Mesenchymal stem cell (in vitro differentiated cells and primary cell): ENCODE measurements at regions not wholly inside any gene's neighbourhood (a gene's known extent, or its start where the extent isn't known, plus 50 kb on each side); places are given as distances from the start of the nearest gene placed in this dataset.

Source experiments
- DNase-seq: peaks from one replicate; pipeline ENCODE4 v3.0.0-alpha.2; 2013
- H2AFZ ChIP-seq: one replicate; pipeline ENCODE4 v1.6.1; 2013; ENCODE audit warnings: low read depth, mild to moderate bottlenecking, control low read depth, inconsistent platforms, low read length, moderate library complexity
- H2AK5ac ChIP-seq: 2 replicates; pipeline ENCODE4 v1.6.1; 2013; ENCODE audit warnings: low read length, moderate library complexity, mild to moderate bottlenecking, inconsistent platforms; ENCODE audit not compliant: severe bottlenecking
- H2BK120ac ChIP-seq: one replicate; pipeline ENCODE4 v1.6.1; 2013; ENCODE audit warnings: low read depth, mild to moderate bottlenecking, inconsistent platforms, low read length, moderate library complexity
- H2BK12ac ChIP-seq, 2 experiments: one replicate each; pipeline ENCODE4 v1.6.1; 2013; ENCODE audit warnings: inconsistent platforms in 2 of 2, low read length in 2 of 2, mild to moderate bottlenecking in 2 of 2, moderate library complexity in 2 of 2, control low read depth in 1 of 2
- H2BK15ac ChIP-seq: one replicate; pipeline ENCODE4 v1.6.1; 2013; ENCODE audit warnings: mild to moderate bottlenecking, low read depth, inconsistent platforms; ENCODE audit not compliant: poor library complexity, severe bottlenecking
- H2BK5ac ChIP-seq: 2 replicates; pipeline ENCODE4 v1.6.1; 2013; ENCODE audit warnings: low read depth, mild to moderate bottlenecking, low read length, control low read depth, inconsistent platforms; ENCODE audit not compliant: poor library complexity, severe bottlenecking
- H3K14ac ChIP-seq, 2 experiments: one replicate each; pipeline ENCODE4 v1.6.1; 2013; ENCODE audit warnings: inconsistent platforms in 2 of 2, low read length in 2 of 2, control low read depth in 1 of 2, mild to moderate bottlenecking in 1 of 2, moderate library complexity in 1 of 2
- H3K18ac ChIP-seq, 2 experiments: one replicate each; pipeline ENCODE4 v1.6.1; 2013; ENCODE audit warnings: inconsistent platforms in 2 of 2, low read length in 2 of 2, control low read depth in 1 of 2, low read depth in 1 of 2, mild to moderate bottlenecking in 1 of 2
- H3K23ac ChIP-seq, 2 experiments: one replicate each; pipeline ENCODE4 v1.6.1; 2013; ENCODE audit warnings: inconsistent platforms in 2 of 2, low read length in 2 of 2, mild to moderate bottlenecking in 2 of 2, moderate library complexity in 2 of 2, control low read depth in 1 of 2
- H3K27ac ChIP-seq: 2 replicates; pipeline ENCODE4 v1.5.1; 2013; ENCODE audit warnings: mild to moderate bottlenecking, moderate library complexity, low read length, control low read depth, inconsistent platforms; ENCODE audit not compliant: poor library complexity, severe bottlenecking
- H3K27me3 ChIP-seq, 2 experiments: 2 replicates each; pipeline versions ENCODE4 v1.6.1 to v1.7.0; 2013; ENCODE audit warnings: low read length in 2 of 2, mild to moderate bottlenecking in 2 of 2, moderate library complexity in 2 of 2, control low read depth in 1 of 2, inconsistent platforms in 1 of 2; ENCODE audit not compliant: control insufficient read depth in 1 of 2, insufficient read depth in 1 of 2
- H3K36me3 ChIP-seq, 2 experiments: 2 replicates each; pipeline versions ENCODE4 v1.6.1 to v1.7.0; 2013; ENCODE audit warnings: low read length in 2 of 2, control low read depth in 1 of 2, inconsistent platforms in 1 of 2, low read depth in 1 of 2, mild to moderate bottlenecking in 1 of 2; ENCODE audit not compliant: insufficient read depth in 2 of 2, control insufficient read depth in 1 of 2
- H3K4ac ChIP-seq, 2 experiments: one replicate each; pipeline ENCODE4 v1.6.1; 2013; ENCODE audit warnings: inconsistent platforms in 2 of 2, low read length in 2 of 2, mild to moderate bottlenecking in 2 of 2, moderate library complexity in 2 of 2, control low read depth in 1 of 2, low read depth in 1 of 2
- H3K4me1 ChIP-seq: 2 replicates; pipeline ENCODE4 v1.6.1; 2013; ENCODE audit warnings: low read depth, low read length, control low read depth; ENCODE audit not compliant: control insufficient read depth, insufficient read depth
- H3K4me2 ChIP-seq: 2 replicates; pipeline ENCODE4 v1.6.1; 2013; ENCODE audit warnings: low read length, mild to moderate bottlenecking, inconsistent platforms; ENCODE audit not compliant: poor library complexity, severe bottlenecking
- H3K4me3 ChIP-seq, 2 experiments: 2 replicates each; pipeline versions ENCODE4 v1.5.1 to v1.7.0; 2013; ENCODE audit warnings: low read length in 2 of 2, mild to moderate bottlenecking in 2 of 2, control low read depth in 1 of 2, low read depth in 1 of 2; ENCODE audit not compliant: insufficient read depth in 1 of 2
- H3K79me1 ChIP-seq: replicated peaks from 2 replicates; pipeline ENCODE4 v1.6.1; 2013; ENCODE audit warnings: mild to moderate bottlenecking, control low read depth, low read length, inconsistent platforms; ENCODE audit not compliant: poor library complexity, severe bottlenecking
- H3K9ac ChIP-seq: 2 replicates; pipeline ENCODE4 v1.7.0; 2013; ENCODE audit warnings: mild to moderate bottlenecking, low read length, moderate library complexity
- H3K9me3 ChIP-seq: 2 replicates; pipeline ENCODE4 v1.7.0; 2013; ENCODE audit warnings: mild to moderate bottlenecking, low read length; ENCODE audit not compliant: control insufficient read depth
- H4K8ac ChIP-seq: one replicate; pipeline ENCODE4 v1.6.1; 2013; ENCODE audit warnings: inconsistent platforms, mild to moderate bottlenecking, low read length, moderate library complexity
- H4K91ac ChIP-seq: one replicate; pipeline ENCODE4 v1.6.1; 2013; ENCODE audit warnings: mild to moderate bottlenecking, low read length, inconsistent platforms
- WGBS: methylation state at CpG from one replicate; pipeline ENCODE4 v1.1.7; 2013; ENCODE audit warnings: mixed read lengths; 5-methylcytosine and 5-hydroxymethylcytosine counted together

- H3K4me1 ChIP-seq: peaks cover 7% of the 10 kb centered on the region
- peaks cover 11% of the 10 kb centered on the region for H3K9me3 ChIP-seq
- H3K27ac ChIP-seq: peak overlapping the region; percentile 43
- H4K91ac ChIP-seq: peak overlapping the region; percentile 52
- peak overlapping the region; percentile 36 for H2AFZ ChIP-seq
- peak overlapping the region; percentile 95 for H2BK15ac ChIP-seq
- H2BK120ac ChIP-seq: no peak overlapping the region
- 46% methylated on average over 10 of the region's 10 CpGs for WGBS
- no peaks in the 10 kb centered on the region for H3K36me3 ChIP-seq
- H3K4me3 ChIP-seq: no peak overlapping the region
- peak overlapping the region; percentile 21 for H2BK12ac ChIP-seq
- DNase-seq: peak; percentile 74
- H3K14ac ChIP-seq: no peak overlapping the region
- no peak overlapping the region for H3K4me2 ChIP-seq
- no peak overlapping the region for H3K23ac ChIP-seq
- H3K79me1 ChIP-seq: no peaks in the 10 kb centered on the region
- H3K18ac ChIP-seq: peak overlapping the region; percentile 30 to 53
- H3K27me3 ChIP-seq: peaks cover 0 to 14% of the 10 kb centered on the region in 2 experiments
- H4K8ac ChIP-seq: peak overlapping the region; percentile 85
- H2BK5ac ChIP-seq: no peak overlapping the region
- no peak overlapping the region for H3K9ac ChIP-seq
- H2AK5ac ChIP-seq: peak overlapping the region; percentile 83
- H3K4ac ChIP-seq: peak overlapping the region in 1 of 2 experiments; percentile 70
Observed at GRCh38 chr14:58969951-58970751, 218.3 kb upstream of the DAAM1 start.

GRCh38 chr14:58972233-58973017 lies 216.0 kb upstream of the DAAM1 start:
- WGBS: 84% methylated on average over 5 of the region's 7 CpGs
- H3K36me3 ChIP-seq: no peaks in the 10 kb centered on the region
- no peak overlapping the region for H3K9ac ChIP-seq
- H2BK15ac ChIP-seq: no peak overlapping the region
- H4K91ac ChIP-seq: no peak overlapping the region
- no peak overlapping the region for H3K18ac ChIP-seq
- DNase-seq: no peak
- peaks cover 7% of the 10 kb centered on the region for H3K4me1 ChIP-seq
- H3K79me1 ChIP-seq: no peaks in the 10 kb centered on the region
- H3K27ac ChIP-seq: no peak overlapping the region
- H3K4ac ChIP-seq: no peak overlapping the region
- H3K4me3 ChIP-seq: no peak overlapping the region
- no peak overlapping the region for H2BK5ac ChIP-seq
- no peak overlapping the region for H2AFZ ChIP-seq
- no peak overlapping the region for H2BK12ac ChIP-seq
- H4K8ac ChIP-seq: no peak overlapping the region
- H3K4me2 ChIP-seq: no peak overlapping the region
- H2AK5ac ChIP-seq: no peak overlapping the region
- H3K23ac ChIP-seq: no peak overlapping the region
- no peak overlapping the region for H3K14ac ChIP-seq
- H3K27me3 ChIP-seq: peaks cover 0 to 15% of the 10 kb centered on the region in 2 experiments
- peaks cover 11% of the 10 kb centered on the region for H3K9me3 ChIP-seq
- H2BK120ac ChIP-seq: no peak overlapping the region

GRCh38 chr14:58977366-58977765 lies 211.1 kb upstream of the DAAM1 start:
- no peak overlapping the region for H2BK15ac ChIP-seq
- peaks cover 0 to 18% of the 10 kb centered on the region in 2 experiments for H3K27me3 ChIP-seq
- H2BK12ac ChIP-seq: no peak overlapping the region
- H3K4me2 ChIP-seq: no peak overlapping the region
- no peak overlapping the region for H2BK120ac ChIP-seq
- no peak overlapping the region for H3K14ac ChIP-seq
- 9% methylated on average over 2 of the region's 2 CpGs for WGBS
- no peaks in the 10 kb centered on the region for H3K79me1 ChIP-seq
- H3K18ac ChIP-seq: no peak overlapping the region
- no peaks in the 10 kb centered on the region for H3K36me3 ChIP-seq
- H3K9me3 ChIP-seq: peaks cover 8% of the 10 kb centered on the region
- H3K27ac ChIP-seq: no peak overlapping the region
- H3K9ac ChIP-seq: no peak overlapping the region
- H2AFZ ChIP-seq: no peak overlapping the region
- H4K91ac ChIP-seq: no peak overlapping the region
- H3K4me3 ChIP-seq: no peak overlapping the region
- H3K23ac ChIP-seq: no peak overlapping the region
- no peak overlapping the region for H4K8ac ChIP-seq
- peak; percentile 71 for DNase-seq
- no peaks in the 10 kb centered on the region for H3K4me1 ChIP-seq
- no peak overlapping the region for H2AK5ac ChIP-seq
- no peak overlapping the region for H3K4ac ChIP-seq
- no peak overlapping the region for H2BK5ac ChIP-seq

- no peak overlapping the region for H3K14ac ChIP-seq
- H3K4me1 ChIP-seq: no peaks in the 10 kb centered on the region
- H3K23ac ChIP-seq: no peak overlapping the region
- peaks cover 0 to 18% of the 10 kb centered on the region in 2 experiments for H3K27me3 ChIP-seq
- no peaks in the 10 kb centered on the region for H3K36me3 ChIP-seq
- H2AFZ ChIP-seq: no peak overlapping the region
- H3K27ac ChIP-seq: no peak overlapping the region
- H3K18ac ChIP-seq: no peak overlapping the region
- no peak overlapping the region for H2AK5ac ChIP-seq
- H3K4me2 ChIP-seq: no peak overlapping the region
- H2BK15ac ChIP-seq: no peak overlapping the region
- H3K79me1 ChIP-seq: no peaks in the 10 kb centered on the region
- H2BK120ac ChIP-seq: no peak overlapping the region
- H3K4me3 ChIP-seq: no peak overlapping the region
- H4K8ac ChIP-seq: no peak overlapping the region
- H3K4ac ChIP-seq: no peak overlapping the region
- WGBS: 60% methylated on average over 4 of the region's 4 CpGs
- H2BK5ac ChIP-seq: no peak overlapping the region
- peaks cover 8% of the 10 kb centered on the region for H3K9me3 ChIP-seq
- peak; percentile 76 for DNase-seq
- H4K91ac ChIP-seq: no peak overlapping the region
- H3K9ac ChIP-seq: no peak overlapping the region
- H2BK12ac ChIP-seq: no peak overlapping the region
Observed at GRCh38 chr14:58978343-58978742, 210.1 kb upstream of the DAAM1 start.
